Hepatocyte (in vitro differentiated cells): ENCODE measurements at regions not wholly inside any gene's neighbourhood (a gene's known extent, or its start where the extent isn't known, plus 50 kb on each side); places are given as distances from the start of the nearest gene placed in this dataset.

Experiments
- DNase-seq: peaks from one replicate; pipeline ENCODE4 v3.0.0-alpha.2; 2016; ENCODE audit warnings: low spot score
- H2AFZ ChIP-seq: fragments of 200-600 bp; sonication (generic); 2 replicates; pipeline ENCODE4 v1.6.0; 2016; ENCODE audit warnings: antibody characterized with exemption, mild to moderate bottlenecking
- H3K27ac ChIP-seq: fragments of 200-600 bp; sonication (generic); 2 replicates; pipeline ENCODE4 v1.5.1; 2016; ENCODE audit warnings: mild to moderate bottlenecking
- H3K27me3 ChIP-seq: fragments of 200-600 bp; sonication (generic); 2 replicates; pipeline ENCODE4 v1.6.1; 2016
- H3K36me3 ChIP-seq: fragments of 200-600 bp; sonication (generic); replicated peaks from 2 replicates; pipeline ENCODE4 v1.5.1; 2016; ENCODE audit warnings: low read depth; ENCODE audit not compliant: insufficient read depth
- H3K4me1 ChIP-seq: fragments of 200-600 bp; sonication (generic); 2 replicates; pipeline ENCODE4 v1.5.1; 2016; ENCODE audit warnings: mild to moderate bottlenecking, moderate library complexity; ENCODE audit not compliant: insufficient read depth
- H3K4me2 ChIP-seq: fragments of 200-600 bp; sonication (generic); 2 replicates; pipeline ENCODE4 v1.6.0; 2016
- H3K4me3 ChIP-seq: fragments of 200-600 bp; sonication (generic); 2 replicates; pipeline ENCODE4 v1.5.1; 2016; ENCODE audit warnings: mild to moderate bottlenecking
- H3K79me2 ChIP-seq: fragments of 200-600 bp; sonication (generic); 2 replicates; pipeline ENCODE4 v1.6.0; 2017; ENCODE audit warnings: mild to moderate bottlenecking
- H3K9me2 ChIP-seq: fragments of 200-600 bp; sonication (generic); replicated peaks from 2 replicates; pipeline ENCODE4 v1.6.0; 2017; ENCODE audit warnings: mild to moderate bottlenecking; ENCODE audit not compliant: insufficient read depth
- H3K9me3 ChIP-seq: fragments of 200-600 bp; sonication (generic); 2 replicates; pipeline ENCODE4 v1.5.1; 2016; ENCODE audit warnings: low read depth, mild to moderate bottlenecking
- H4K20me1 ChIP-seq: fragments of 200-600 bp; sonication (generic); 2 replicates; pipeline ENCODE4 v1.6.0; 2016; ENCODE audit warnings: mild to moderate bottlenecking; ENCODE audit not compliant: insufficient read depth, poor library complexity, severe bottlenecking
- CTCF ChIP-seq: fragments of 200-600 bp; sonication (generic); IDR thresholded peaks from 2 replicates; pipeline ENCODE4 v1.5.1; 2016; ENCODE audit warnings: antibody characterized with exemption, mild to moderate bottlenecking; ENCODE audit not compliant: poor library complexity
- EZH2 ChIP-seq: fragments of 200-600 bp; sonication (generic); IDR thresholded peaks from 2 replicates; pipeline ENCODE4 v1.6.1; 2016; ENCODE audit warnings: antibody characterized with exemption, mild to moderate bottlenecking, borderline replicate concordance
- EZH2phosphoT487 ChIP-seq: fragments of 200-600 bp; sonication (generic); IDR thresholded peaks from one replicate; pipeline ENCODE4 v1.6.1; 2018; ENCODE audit warnings: antibody characterized with exemption, mild to moderate bottlenecking, low read depth, moderate library complexity; ENCODE audit not compliant: unreplicated experiment, severe bottlenecking
- WGBS: methylation state at CpG from one replicate; pipeline ENCODE4 v1.1.6; 2016; ENCODE audit warnings: low lambda C conversion rate; ENCODE audit errors: missing lambda C conversion rate; 5-methylcytosine and 5-hydroxymethylcytosine counted together

GRCh38 chr4:57205580-57205979 lies 95.4 kb upstream of the IGFBP7 start:
- WGBS = 78% methylated on average over 1 of the region's 1 CpG
- H3K4me2 ChIP-seq = no peak overlapping the region
- H2AFZ ChIP-seq = no peak overlapping the region
- H3K36me3 ChIP-seq = no peaks in the 10 kb centered on the region
- no peaks in the 10 kb centered on the region for H3K27me3 ChIP-seq
- no peak overlapping the region for H3K27ac ChIP-seq
- no peaks in the 10 kb centered on the region for H3K9me3 ChIP-seq
- no peaks in the 10 kb centered on the region for H3K9me2 ChIP-seq
- TF ChIP-seq CTCF (no peak), EZH2phosphoT487 (no peak), EZH2 (no peak)
- no peaks in the 10 kb centered on the region for H3K79me2 ChIP-seq
- no peak overlapping the region for H3K4me3 ChIP-seq
- no peak for DNase-seq
- H4K20me1 ChIP-seq = no peaks in the 10 kb centered on the region
- H3K4me1 ChIP-seq = no peaks in the 10 kb centered on the region

GRCh38 chr4:57200799-57201327 lies 90.7 kb upstream of the IGFBP7 start:
- H3K36me3 ChIP-seq = no peaks in the 10 kb centered on the region
- H3K4me3 ChIP-seq = no peak overlapping the region
- H3K9me2 ChIP-seq = no peaks in the 10 kb centered on the region
- H2AFZ ChIP-seq = no peak overlapping the region
- 76% methylated on average over 7 of the region's 7 CpGs for WGBS
- no peaks in the 10 kb centered on the region for H3K9me3 ChIP-seq
- DNase-seq = no peak
- no peaks in the 10 kb centered on the region for H3K27me3 ChIP-seq
- H3K27ac ChIP-seq = no peak overlapping the region
- H3K79me2 ChIP-seq = no peaks in the 10 kb centered on the region
- no peak overlapping the region for H3K4me2 ChIP-seq
- no peaks in the 10 kb centered on the region for H3K4me1 ChIP-seq
- no peaks in the 10 kb centered on the region for H4K20me1 ChIP-seq
- no peak for TF ChIP-seq EZH2phosphoT487
- TF ChIP-seq EZH2 = no peak
- TF ChIP-seq CTCF = no peak

- Histone ChIP-seq H3K4me2 (no peak overlapping the region), H2AFZ (no peak overlapping the region), H3K27me3 (no peaks in the 10 kb centered on the region), H3K79me2 (no peaks in the 10 kb centered on the region), H3K4me3 (no peak overlapping the region), H3K4me1 (no peaks in the 10 kb centered on the region), H3K9me2 (no peaks in the 10 kb centered on the region), H3K27ac (no peak overlapping the region), H3K36me3 (no peaks in the 10 kb centered on the region), H3K9me3 (no peaks in the 10 kb centered on the region), H4K20me1 (no peaks in the 10 kb centered on the region)
- 89% methylated on average over 5 of the region's 5 CpGs for WGBS
- no peak for DNase-seq
- no peak for TF ChIP-seq EZH2
- no peak for TF ChIP-seq EZH2phosphoT487
- no peak for TF ChIP-seq CTCF
These were observed 89.1 kb upstream of the IGFBP7 start for GRCh38 chr4:57199267-57199666.

GRCh38 chr4:57195622-57196021 lies 85.4 kb upstream of the IGFBP7 start:
- Histone ChIP-seq H3K27ac (no peak overlapping the region), H3K36me3 (no peaks in the 10 kb centered on the region), H3K27me3 (no peaks in the 10 kb centered on the region), H2AFZ (no peak overlapping the region), H3K4me3 (no peak overlapping the region), H3K4me2 (no peak overlapping the region), H3K9me2 (no peaks in the 10 kb centered on the region), H3K4me1 (peaks cover 15% of the 10 kb centered on the region), H3K9me3 (no peaks in the 10 kb centered on the region), H4K20me1 (no peaks in the 10 kb centered on the region), H3K79me2 (no peaks in the 10 kb centered on the region)
- no peak for DNase-seq
- 97% methylated on average over 28 of the region's 30 CpGs for WGBS
- TF ChIP-seq EZH2phosphoT487 (no peak), EZH2 (no peak), CTCF (no peak)
